ENCODE measurements at regions not wholly inside any gene's neighbourhood (a gene's known extent, or its start where the extent isn't known, plus 50 kb on each side); places are given as distances from the start of the nearest gene placed in this dataset.
"Not testable (repeated sequence)": the region's sequence is repeated elsewhere in the genome, so short reads cannot be mapped to it uniquely, and the experiment has no call there.

DNA sequence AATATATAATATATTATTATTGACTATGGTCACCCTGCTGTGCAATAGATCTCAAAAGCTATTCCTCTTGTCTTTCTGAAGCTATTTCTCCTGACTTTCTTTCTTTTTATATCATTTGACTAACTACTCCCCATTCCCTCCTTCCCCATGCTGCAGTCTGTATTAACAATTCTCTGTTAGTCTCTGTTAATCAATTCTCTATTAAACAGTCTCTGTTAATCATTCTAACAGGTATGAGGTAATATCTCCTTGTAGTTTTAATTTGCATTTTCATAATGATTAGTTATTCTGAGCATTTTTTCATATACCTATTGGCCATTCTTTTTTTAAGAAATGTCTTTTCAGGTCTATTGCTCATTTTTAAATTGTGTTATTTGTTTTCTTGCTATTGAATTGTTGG is 201.0 kb upstream of the B3GALT2 start:
- H3K27ac Mint-ChIP-seq = no peak overlapping the region
- ATAC-seq (ENCODE audit: low read depth) = no peak
- intact Hi-C loops (cut with micrococcal nuclease) = no loop called here
- H3K9me3 Mint-ChIP-seq = no peaks in the 10 kb centered on the region
- ChIA-PET POLR2A (no interaction called here), CTCF (no interaction called here)
- H3K4me3 Mint-ChIP-seq = no peak overlapping the region
- no peaks in the 10 kb centered on the region for H3K27me3 Mint-ChIP-seq
- no peaks in the 10 kb centered on the region for H3K4me1 Mint-ChIP-seq
- H3K36me3 Mint-ChIP-seq (ENCODE audit: low read depth) = no peaks in the 10 kb centered on the region
- no peak for DNase-seq
- TF ChIP-seq, protein P1, sequence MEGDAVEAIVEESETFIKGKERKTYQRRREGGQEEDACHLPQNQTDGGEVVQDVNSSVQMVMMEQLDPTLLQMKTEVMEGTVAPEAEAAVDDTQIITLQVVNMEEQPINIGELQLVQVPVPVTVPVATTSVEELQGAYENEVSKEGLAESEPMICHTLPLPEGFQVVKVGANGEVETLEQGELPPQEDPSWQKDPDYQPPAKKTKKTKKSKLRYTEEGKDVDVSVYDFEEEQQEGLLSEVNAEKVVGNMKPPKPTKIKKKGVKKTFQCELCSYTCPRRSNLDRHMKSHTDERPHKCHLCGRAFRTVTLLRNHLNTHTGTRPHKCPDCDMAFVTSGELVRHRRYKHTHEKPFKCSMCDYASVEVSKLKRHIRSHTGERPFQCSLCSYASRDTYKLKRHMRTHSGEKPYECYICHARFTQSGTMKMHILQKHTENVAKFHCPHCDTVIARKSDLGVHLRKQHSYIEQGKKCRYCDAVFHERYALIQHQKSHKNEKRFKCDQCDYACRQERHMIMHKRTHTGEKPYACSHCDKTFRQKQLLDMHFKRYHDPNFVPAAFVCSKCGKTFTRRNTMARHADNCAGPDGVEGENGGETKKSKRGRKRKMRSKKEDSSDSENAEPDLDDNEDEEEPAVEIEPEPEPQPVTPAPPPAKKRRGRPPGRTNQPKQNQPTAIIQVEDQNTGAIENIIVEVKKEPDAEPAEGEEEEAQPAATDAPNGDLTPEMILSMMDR (IDR thresholded peaks at IDR 0.05) = no peak

DNA sequence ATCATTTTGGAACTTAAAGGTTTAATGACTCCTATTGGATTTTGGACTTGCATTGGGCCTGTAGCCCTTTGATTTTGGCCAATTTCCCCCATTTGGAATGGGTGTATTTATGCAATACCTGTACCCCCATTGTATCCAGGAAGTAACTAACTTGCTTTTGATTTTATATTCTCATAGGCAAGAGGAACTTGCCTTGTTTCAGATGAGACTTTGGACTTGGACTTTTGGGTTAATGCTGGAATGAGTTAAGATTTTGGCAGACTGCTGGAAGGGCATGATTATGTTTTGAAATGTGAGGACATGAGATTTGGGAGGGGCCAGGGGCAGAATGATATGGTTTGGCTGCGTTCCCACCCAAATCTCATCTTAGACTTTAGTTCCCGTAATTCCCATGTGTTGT is 192.0 kb upstream of the B3GALT2 start:
- H3K4me1 Mint-ChIP-seq; H3K4me3 Mint-ChIP-seq; POLR2A ChIA-PET; H3K9me3 Mint-ChIP-seq; H3K36me3 Mint-ChIP-seq (ENCODE audit: low read depth); H3K27ac Mint-ChIP-seq; H3K27me3 Mint-ChIP-seq; intact Hi-C loops (cut with micrococcal nuclease); CTCF ChIA-PET; ATAC-seq (ENCODE audit: low read depth); DNase-seq: not testable (repeated sequence)

DNA sequence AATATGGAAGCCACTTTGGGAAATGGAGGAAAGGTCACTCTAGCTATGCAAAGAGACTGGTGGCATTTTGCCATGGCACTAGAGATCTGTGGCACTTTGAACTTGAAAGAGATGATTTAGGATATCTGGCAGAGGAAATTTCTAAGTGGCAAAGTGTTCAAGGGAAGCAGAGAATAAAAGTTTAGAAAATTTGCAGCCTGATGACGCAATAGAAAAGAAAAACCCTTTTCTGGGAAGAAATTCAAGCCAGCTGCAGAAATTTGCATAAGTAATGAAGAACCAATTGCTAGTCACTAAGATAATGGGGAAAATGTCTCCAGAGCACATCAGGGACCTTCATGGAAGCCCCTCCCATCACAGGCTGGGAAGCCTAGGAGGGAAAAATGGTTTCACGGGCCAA is 191.1 kb upstream of the B3GALT2 start:
- intact Hi-C loops (cut with micrococcal nuclease) = no loop called here
- CTCF ChIA-PET = no interaction called here

DNA sequence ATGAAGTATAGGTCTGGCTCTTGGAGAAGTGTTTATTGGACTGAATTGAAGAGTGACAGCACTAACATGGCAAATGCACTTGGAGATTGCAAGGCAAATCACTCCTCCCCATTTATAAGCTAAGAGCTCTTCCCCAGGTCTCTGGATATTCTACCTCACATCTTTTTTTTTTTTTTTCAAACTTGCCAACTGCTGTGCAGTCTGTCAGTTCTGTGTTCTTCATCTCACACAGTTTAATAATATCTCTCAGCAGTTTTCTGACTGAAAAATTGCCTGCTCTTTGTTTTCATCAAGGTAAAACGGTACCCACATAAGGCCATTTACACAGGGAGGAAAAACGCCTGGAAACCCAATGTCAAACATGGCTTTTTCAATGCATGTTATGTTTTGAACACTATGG is 186.1 kb upstream of the B3GALT2 start:
- CTCF ChIA-PET = no interaction called here

More for the DNA sequence above, 191.1 kb upstream of the B3GALT2 start:
- Mint-ChIP-seq H3K9me3 (no peaks in the 10 kb centered on the region), H3K27me3 (no peaks in the 10 kb centered on the region), H3K4me1 (no peaks in the 10 kb centered on the region), H3K36me3 (ENCODE audit: low read depth) (no peaks in the 10 kb centered on the region), H3K27ac (no peak overlapping the region), H3K4me3 (no peak overlapping the region)
- POLR2A ChIA-PET = no interaction called here
- no peak for ATAC-seq (ENCODE audit: low read depth)
- DNase-seq = no peak
- TF ChIP-seq, protein P1 (IDR thresholded peaks at IDR 0.05) = no peak

DNA sequence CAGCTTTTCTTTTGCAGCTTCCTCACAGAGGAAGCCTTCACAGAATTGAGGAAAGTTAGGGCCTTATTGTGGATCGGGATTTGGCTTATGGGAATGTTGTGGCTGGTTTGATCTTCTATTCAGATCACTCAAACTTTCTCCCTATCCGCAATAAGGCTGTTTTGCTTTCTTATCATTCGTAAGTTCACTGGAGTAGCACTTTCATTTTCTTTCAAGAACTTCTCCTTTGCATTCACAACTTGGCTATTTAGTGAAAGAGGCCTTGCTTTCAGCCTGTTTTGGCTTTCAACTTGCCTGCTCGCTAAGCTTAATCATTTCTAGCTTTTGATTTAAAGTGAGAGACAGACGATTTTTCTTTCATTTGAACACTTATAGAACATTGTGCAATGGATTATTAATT is 181.9 kb upstream of the B3GALT2 start:
- CTCF ChIA-PET = no interaction called here
- H3K36me3 Mint-ChIP-seq (ENCODE audit: low read depth) = no peaks in the 10 kb centered on the region
- peak overlapping the region; percentile 60 for H3K27ac Mint-ChIP-seq
- H3K4me3 Mint-ChIP-seq = peak overlapping the region; percentile 73
- H3K9me3 Mint-ChIP-seq = no peaks in the 10 kb centered on the region
- TF ChIP-seq, protein P1 (IDR thresholded peaks at IDR 0.05) = no peak
- no peak for ATAC-seq (ENCODE audit: low read depth)
- intact Hi-C loops (cut with micrococcal nuclease) = no loop called here
- H3K27me3 Mint-ChIP-seq = no peaks in the 10 kb centered on the region
- DNase-seq = no peak
- POLR2A ChIA-PET = no interaction called here
- peaks cover 9% of the 10 kb centered on the region for H3K4me1 Mint-ChIP-seq

More for the DNA sequence above, 186.1 kb upstream of the B3GALT2 start:
- Mint-ChIP-seq H3K36me3 (ENCODE audit: low read depth) (no peaks in the 10 kb centered on the region), H3K4me1 (peaks cover 9% of the 10 kb centered on the region), H3K4me3 (no peak overlapping the region), H3K27ac (no peak overlapping the region), H3K9me3 (no peaks in the 10 kb centered on the region), H3K27me3 (no peaks in the 10 kb centered on the region)
- intact Hi-C loops (cut with micrococcal nuclease) = no loop called here
- POLR2A ChIA-PET = no interaction called here
- DNase-seq (no peak), ATAC-seq (ENCODE audit: low read depth) (no peak)
- TF ChIP-seq, protein P1 (IDR thresholded peaks at IDR 0.05) = no peak

DNA sequence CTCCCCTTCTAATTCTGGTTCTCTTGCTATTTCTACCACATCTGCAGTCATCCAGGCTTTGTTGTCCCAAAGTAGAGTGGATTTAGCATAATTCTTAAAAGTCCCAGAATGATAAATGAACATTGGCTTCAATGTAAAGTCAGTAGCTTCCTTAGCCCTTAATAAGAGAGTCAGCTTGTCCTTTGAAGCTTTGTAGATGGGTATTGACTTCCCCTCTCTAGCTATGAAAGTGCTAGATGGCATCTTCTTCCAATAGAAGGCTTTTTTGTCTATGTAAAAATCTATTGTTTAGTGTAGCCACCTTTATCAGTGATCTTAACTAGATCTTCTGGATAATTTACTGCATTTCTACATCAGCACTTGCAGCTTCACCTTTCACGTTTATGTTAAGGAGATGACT is 181.4 kb upstream of the B3GALT2 start:
- Mint-ChIP-seq H3K9me3 (no peaks in the 10 kb centered on the region), H3K4me3 (peak overlapping the region; percentile 73), H3K36me3 (ENCODE audit: low read depth) (no peaks in the 10 kb centered on the region), H3K27me3 (no peaks in the 10 kb centered on the region), H3K4me1 (peaks cover 9% of the 10 kb centered on the region), H3K27ac (no peak overlapping the region)
- ATAC-seq (ENCODE audit: low read depth) (no peak), DNase-seq (no peak)
- intact Hi-C loops (cut with micrococcal nuclease) = no loop called here
- TF ChIP-seq, protein P1 (IDR thresholded peaks at IDR 0.05) = no peak
- ChIA-PET CTCF (no interaction called here), POLR2A (no interaction called here)
